CD4-positive, alpha-beta T cell treated with Interferon alpha-2 for 1 hour (primary cell): ENCODE measurements at regions not wholly inside any gene's neighbourhood (a gene's known extent, or its start where the extent isn't known, plus 50 kb on each side); places are given as distances from the start of the nearest gene placed in this dataset.
A peak's percentile ranks its signal among the peaks of the same experiment; 100 is the strongest.
"Not testable (repeated sequence)": the region's sequence is repeated elsewhere in the genome, so short reads cannot be mapped to it uniquely, and the experiment has no call there.

Source experiments
- DNase-seq, 2 donors: peaks; one replicate each; pipeline ENCODE4 v3.0.0-alpha.2; 2020 to 2022

DNA sequence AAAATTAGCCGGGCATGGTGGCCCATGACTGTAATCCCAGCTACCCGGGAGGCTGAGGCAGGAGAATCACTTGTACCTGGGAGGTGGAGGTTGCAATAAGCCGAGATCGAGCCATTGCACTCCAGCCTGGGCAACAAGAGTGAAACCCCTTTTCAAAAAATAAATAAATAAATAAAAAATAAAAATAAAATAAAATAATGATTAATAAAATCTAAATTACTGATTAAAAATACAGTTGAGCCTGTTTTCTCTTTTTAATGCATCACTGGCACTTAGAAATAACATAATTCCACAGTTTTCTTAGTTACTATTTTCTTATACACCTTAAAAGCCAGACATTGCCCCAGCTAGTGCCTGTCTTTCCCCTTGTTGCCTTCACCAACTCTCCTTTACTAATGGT is 922.8 kb upstream of the GJE1 start:
- DNase-seq, result no peak

DNA sequence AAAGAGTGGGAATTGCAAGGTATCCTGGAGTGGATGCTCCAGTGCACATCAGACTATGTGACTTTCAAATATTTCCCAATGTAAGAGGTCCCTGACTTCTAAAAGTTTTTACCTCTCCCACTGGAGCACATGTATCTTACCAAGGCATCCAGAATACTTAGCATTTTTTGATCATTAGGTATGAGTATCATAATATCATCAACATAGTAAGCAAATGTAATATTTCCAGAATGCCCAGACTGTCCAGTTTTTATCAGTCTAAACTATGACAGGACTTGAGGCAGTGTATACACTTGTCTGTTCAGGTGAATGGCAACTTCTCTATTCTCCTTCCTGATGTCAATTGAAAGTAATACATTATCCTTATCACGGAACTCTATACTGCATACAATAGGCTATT is 924.6 kb upstream of the GJE1 start:
- DNase-seq, result no peak

DNA sequence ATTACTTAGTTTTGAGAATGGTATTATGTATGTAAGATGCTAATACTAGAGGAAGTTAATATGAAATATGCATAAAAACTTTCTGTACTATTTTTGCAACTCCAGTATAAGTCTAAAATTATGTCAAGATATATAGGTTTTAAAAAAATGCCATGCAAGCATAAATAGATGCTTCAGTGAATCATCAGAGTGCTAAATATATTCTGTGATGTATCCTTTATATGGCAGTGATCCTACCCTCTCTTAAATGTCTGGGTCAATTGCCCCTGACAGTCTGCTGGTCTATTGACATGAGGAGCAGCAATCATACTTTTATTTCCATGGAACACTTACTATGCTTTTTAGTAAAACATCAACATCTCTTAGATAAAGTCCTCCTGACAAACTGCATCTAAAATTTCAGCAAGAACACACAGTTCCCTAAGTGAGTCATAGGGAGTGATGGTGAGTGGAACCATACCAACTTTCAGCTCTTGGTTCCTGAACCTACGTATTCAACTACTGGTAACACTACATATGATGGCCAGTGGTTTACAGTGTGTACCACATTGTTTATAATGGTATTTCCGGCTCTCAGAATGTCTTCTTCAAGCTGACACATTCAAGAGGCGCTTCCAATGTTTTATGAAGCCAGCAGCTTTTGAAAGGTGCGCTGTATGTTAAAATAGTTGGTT is 928.7 kb upstream of the GJE1 start:
- no peak for DNase-seq

DNA sequence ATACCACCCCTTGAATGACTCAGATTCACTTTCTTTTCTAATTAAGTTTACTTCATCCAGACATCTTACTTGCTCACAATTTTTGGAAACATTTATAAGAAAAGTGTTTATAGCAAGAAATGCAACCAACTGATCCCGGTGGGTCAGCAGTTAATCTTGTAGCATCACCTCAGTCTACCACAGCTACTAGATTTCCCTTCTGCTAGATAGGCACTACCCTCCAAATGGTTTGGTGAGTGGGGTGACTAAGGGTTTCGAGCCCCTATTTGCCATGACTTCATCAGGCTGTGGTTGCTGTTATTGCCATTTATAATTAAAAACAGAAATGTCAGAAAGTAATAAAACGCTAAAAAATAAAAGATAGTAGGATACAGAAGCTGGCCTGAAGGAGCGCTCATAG is 930.1 kb upstream of the GJE1 start:
- no peak for DNase-seq

DNA sequence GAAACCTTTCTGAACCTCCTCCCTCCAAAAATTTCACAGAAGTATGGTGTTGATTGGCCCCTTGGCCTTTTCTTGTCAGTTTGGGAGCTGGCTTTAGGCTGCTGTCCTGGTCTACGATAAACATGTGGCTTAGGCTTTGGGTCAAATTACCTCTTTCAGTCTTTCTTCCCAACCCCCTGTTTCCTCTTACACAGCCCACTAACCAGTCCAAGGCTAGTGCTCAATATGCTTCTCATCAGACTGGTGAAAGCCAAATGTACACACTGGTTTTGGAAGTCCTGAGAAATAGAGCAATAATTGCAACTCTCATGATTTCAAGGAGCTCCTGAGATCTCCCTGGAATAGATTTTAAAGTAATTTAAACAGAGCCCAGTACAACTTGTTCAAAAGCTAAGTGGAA is 933.7 kb upstream of the GJE1 start:
- DNase-seq, result no peak

DNA sequence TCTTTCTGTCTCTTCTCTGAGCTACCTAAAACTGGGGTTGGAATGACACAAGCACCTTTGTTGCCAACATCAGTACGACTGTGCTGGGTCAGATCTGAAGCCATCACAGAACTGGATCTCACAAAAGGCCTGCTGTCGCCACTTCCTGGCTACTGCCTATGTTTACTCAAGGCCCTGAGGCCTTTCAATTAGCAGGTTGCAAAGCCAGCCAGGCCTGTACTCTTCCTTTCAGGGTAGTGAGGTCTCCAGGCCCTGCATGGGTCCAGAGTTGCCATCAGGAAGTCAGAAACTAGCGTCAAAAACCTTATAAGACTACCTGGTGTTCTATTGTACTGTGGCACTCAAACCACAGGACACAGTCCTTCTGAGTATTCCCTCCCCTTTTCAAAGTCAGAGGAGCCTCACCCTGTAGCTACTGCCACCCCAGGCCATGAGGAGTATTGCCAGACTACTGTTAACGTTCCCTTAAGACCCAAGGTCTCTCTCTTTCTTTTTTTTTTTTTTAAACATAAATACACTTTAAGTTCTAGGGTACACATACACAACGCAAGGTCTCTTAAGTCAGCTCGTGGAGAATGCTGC is 937.4 kb upstream of the GJE1 start:
- DNase-seq, result no peak

DNA sequence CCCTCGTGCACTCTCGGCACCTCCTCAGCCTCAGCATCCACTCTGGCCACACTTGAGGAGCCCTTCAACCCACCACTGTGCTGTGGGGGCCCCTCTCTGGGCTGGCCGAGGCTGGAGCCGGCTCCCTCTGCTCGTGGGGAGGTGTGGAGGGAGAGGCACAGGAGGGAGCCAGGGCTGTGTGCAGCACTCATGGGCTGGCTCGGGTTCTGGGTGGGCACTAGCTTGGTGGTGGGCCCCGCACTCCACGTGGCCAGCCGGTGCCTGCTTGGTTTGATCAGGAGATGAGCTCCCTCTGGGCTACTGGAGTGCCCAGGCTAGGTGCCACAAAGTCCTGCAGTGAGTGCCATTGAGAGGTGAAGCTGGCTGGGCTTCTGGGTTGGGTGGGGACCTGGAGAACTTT is 949.4 kb upstream of the GJE1 start:
- DNase-seq, result no peak

DNA sequence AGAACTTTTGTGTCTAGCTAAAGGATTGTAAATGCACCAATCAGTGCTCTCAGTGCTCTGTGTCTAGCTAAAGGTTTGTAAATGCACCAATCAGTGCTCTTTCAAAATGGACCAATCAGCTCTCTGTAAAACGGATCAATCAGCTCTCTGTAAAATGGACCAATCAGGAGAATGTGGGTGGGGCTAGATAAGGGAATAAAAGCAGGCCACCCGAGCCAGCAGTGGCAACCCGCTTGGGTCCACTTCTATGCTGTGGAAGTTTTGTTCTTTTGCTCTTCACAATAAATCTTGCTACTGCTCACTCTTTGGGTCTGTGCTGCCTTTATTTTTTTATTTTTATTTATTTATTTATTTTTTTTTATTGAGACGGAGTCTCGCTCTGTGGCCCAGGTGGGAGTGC is 957.3 kb upstream of the GJE1 start:
- not testable (repeated sequence) for DNase-seq

DNA sequence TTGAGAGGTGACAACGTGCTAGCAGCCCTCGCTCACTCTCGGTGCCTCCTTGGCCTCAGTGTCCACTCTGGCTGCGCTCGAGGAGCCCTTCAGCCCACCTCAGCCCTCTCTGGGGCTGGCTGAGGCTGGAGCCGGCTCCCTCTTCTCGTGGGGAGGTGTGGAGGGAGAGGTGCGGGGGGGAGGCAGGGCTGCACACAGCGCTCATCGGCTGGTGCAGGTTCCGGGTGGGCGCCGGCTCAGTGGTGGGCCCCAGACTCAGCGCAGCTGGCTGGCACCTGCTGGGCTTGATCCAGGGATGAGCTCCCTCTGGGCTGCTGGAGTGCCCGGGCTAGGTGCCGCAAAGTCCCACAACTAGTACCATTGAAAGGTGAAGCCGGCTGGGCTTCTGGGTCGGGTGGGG is 957.8 kb upstream of the GJE1 start:
- no peak for DNase-seq

DNA sequence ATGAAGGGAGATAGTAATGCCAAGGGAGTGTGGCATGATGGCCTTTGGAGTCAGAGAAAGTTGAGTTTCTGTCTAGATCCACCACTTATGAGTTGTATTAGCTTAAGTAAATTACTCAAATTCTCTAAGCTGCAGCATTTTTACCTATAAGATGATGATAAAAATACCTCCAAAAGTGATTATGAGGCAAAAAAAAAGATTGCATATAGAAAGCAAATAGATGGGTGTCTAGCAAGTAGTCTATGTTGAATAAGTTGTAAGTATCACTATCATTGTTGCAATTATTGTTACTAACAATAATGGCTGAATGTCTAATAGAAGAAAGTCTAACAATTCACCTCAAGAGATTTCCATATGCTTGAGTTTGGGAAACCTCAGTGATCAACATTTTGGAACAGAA is 959.2 kb upstream of the GJE1 start:
- DNase-seq, result no peak

DNA sequence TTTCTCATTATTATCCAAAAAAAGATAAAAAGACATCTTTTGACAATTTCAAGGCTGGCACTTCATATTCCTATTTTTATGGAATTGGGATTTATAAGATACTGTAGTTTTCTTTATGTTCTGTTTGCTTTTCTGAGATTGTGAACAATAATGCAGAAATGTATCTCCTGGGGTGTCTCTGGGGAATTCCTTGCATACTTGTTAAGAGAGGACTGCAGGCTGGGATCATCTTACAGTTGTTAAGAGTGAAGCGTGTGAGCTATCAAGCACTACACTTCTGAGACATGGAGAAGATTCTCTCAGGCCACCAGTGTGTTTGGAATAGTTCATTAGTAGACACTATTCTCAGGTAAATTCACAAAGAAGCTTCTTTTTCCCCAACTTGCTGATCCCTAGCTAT is 963.3 kb upstream of the GJE1 start:
- no peak for DNase-seq

DNA sequence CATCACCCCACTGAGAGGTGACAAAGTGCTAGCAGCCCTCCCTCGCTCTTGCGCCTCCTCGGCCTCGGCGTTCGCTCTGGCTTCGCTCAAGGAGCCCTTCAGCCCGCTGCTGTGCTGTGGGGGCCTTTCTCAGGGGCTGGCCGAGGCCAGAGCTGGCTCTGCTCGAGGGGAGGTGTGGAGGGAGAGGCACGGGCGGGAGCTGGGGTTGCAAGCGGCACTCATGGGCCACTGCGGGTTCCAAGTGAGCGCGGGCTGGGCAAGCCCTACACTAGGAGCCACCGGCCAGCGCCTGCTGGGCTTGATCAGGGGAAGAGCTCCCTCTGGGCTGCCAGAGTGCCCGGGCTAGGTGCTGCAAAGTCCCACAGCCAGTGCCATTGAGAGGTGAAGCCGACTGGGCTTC is 964.8 kb upstream of the GJE1 start:
- DNase-seq, result no peak

DNA sequence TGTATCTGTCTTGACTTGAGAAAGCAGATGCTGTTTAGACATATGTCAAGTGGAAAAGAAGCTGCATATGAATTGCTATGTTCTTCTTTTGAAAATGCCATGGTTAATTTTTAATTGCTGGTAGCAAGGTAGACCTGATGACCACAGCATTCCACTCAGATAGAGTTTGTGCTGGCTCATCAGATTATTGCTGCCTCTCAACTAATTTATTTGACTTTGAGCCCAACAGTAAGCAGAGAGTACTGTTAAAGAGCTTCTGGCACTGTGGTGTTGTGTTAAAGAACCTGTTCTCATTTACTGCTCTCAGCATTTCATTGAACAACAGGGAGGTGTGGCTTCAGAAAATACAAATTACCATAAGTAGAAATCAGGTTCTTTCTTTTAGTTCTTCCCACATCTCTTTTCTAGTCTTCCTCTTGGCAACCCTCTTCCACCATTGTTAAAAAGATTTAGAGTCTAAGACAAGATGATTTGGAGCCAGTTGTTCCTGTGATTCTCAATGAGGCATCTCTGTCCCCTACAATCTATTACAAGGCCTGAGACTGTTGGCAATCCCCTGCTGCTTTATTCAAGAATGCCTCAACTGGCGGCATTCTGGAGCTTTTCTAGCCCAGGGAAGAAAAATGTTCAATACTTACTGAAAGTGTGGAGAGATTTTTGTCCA is 967.6 kb upstream of the GJE1 start:
- no peak for DNase-seq

DNA sequence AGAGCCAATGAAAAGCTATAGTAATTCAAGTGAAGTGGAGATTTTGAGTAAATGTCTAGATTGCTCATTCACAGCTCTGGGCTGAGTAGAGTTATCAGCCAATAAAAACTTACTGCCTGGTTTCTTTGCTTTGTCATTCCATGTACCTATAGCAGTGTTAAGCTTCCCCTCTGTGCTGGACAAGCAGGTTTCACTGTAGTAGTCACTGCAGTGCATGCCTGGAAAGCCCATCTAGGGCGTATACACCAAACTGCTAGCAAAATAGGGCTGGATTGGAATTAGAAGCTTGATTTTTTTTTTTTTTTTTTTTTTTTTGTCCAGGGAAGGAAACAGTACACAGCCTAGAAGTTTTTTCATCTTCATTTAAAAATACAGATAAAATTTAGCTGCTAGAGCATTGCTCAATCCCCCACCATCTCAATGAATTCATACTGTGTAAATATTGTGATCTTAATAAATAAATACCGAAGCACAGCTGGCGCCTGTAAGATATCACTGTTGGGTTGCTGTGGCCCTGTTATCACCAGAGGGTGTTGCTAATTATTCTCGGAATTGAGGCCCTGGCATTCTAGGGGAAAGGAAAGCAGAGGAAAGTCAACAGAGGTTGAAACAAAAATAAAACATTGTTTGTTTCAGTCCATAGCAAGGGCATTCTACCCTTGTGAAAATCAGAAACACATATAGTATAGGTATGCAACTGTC is 968.5 kb upstream of the GJE1 start:
- no peak for DNase-seq

DNA sequence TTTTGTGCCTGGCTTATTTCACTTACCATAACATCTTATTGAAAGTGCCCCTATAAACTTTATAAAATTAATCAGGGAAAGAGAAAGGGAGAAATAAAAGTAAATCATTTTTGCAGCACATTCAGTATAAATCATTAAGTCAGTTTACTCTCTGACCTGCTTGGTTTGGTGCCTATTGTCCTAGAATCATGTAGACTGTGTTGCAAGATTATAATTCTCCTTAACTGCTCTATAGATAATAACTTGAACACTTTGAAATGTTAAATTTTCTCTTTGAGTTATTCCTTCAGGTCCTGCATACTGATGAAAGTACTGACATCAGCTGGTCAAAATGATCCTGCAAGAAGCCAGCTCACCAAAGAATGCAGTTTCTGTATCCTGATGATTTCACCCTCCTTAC is 969.6 kb upstream of the GJE1 start:
- DNase-seq, result no peak

DNA sequence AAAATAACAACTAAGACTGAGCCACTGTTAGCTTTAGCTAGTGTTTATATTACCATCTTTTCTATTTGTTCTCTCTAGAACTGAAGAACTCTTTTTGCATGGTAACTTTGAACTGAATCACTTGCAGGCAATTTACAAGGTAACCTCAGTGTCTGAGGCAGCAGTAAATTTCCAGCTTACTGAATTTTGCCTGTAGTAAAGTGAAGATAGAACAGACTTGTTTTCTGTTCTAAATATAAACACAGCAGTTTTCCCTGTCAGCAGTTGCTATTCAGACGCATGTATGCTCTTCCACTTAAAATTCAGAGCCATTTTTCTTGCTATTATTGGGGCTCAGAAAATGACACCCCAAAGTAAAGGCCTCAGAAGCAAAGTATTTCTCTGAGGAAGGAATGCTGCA is 974.0 kb upstream of the GJE1 start:
- no peak for DNase-seq

DNA sequence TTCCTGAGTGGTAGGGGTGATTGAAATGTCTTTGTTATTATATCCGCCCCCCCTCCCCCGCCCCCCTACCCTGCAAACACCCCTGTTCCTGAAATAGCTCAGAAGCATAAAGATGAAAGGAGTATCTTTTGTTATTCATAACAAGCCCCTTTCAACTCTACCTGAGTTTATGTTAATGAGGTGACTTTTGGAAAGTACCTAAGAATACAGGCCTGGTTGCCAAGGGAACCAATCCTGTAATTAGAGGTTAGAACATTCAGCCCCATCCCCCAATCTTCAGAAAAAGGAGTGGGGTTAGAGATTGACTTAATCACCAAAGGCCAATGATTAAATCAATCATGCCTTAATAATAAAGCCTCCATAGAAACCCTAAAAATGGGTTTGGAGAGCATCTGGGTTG is 979.2 kb upstream of the GJE1 start:
- DNase-seq, result peak; percentile 3 to 59

DNA sequence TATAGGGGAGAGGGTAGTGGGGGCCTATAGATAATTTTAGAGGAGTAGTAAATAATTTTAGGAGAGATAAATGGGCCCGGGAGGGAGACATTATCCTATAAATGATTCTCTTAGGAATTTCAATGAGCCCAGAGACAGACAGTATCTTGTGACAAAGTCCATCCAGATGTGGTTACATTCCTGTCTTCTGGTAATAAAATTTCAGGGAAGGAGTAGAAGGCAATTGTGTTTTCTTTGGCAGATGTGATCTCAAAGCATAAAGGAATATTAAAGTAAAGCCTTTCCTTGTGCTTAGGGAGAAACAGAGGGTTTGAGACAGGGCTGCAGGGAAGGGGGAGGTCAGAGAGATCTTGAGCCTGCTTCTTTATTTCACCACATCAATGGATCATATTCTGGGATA is 979.8 kb upstream of the GJE1 start:
- DNase-seq, result no peak

DNA sequence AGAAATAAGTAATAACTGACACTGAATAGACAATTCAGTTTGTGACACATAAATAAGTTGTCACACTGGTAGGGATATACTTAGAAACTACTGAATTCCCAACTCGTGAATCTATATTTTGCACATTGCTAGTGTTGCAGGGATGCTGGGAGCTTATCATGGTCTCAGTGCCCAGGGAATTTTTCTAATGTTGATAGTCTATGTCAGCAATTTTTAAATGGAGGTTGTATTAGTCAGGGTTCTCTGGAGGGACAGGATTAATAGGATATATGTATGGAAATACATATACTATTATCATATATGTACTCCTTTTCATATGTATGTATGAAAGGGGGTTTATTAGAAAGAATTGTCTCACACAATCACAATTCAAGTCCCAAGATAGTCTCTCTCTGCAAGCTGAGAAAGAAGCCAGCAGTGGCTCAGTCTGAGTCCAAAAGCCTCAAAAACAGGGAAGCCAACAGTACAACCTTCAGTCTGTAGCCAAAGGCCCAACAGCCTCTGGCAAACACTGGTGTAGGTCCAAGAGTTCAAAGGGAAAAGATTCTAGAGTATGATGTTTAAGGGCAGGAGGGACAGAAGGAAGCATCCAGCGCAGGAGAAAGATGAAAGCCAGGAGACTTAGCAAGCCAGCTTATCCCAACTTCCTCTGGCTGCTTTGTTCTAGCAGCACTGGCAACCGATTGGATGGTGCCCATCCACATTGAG is 980.9 kb upstream of the GJE1 start:
- no peak for DNase-seq

DNA sequence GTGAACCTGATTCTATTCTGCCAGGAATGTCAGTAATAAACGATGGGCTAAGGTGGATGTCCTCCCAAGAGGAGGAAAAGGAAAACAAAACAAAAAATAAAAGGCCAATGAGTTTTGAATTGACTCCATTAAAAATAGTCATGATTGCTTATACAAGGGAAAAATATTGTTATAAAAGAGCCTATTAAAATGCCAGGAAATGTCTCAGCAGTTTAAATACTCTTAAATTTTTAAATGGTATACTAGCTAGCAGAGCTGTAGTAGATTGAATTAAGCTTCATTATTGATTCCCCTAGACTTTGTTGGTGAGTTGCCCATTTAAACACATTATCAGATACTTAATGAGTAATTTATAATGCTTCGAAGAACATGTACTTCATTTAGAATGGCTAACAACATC is 990.9 kb upstream of the GJE1 start:
- no peak for DNase-seq

DNA sequence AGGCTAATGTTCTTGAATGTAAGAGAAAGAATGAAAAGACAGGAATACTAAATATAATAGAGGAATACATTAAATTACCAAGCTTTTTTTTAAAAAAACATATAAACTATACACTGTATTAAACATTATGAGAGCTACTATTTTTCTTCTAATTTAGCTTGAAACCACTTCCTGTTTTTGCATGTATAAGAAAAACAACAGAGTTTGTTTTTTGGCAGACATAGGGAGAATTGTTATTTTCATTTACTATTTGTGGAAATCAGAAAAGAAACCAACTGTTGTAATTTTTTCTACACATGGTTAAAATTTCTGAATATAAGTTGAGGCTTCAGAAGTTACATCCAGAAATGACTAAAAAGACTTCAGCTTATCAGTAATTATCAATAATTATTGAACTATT is 991.8 kb upstream of the GJE1 start:
- no peak for DNase-seq

DNA sequence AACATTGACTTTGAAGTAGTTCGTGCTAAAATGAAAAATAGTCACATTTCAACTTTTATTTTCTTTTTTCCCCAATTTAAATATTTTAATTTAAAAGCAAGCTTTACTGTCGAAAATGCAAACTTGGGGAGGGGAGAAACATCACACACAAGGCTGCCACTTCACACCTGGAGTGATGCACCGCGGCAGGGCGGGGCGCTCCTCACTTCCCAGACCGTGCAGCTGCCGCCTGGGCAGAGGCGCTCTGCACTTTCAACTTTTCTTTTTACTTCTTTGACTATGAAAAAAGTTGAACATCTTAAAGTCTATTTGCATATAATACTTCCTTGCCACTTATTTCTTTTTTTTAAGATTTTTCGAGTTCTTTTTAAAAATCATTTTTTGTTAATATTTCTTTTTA is 993.3 kb upstream of the GJE1 start:
- no peak for DNase-seq

DNA sequence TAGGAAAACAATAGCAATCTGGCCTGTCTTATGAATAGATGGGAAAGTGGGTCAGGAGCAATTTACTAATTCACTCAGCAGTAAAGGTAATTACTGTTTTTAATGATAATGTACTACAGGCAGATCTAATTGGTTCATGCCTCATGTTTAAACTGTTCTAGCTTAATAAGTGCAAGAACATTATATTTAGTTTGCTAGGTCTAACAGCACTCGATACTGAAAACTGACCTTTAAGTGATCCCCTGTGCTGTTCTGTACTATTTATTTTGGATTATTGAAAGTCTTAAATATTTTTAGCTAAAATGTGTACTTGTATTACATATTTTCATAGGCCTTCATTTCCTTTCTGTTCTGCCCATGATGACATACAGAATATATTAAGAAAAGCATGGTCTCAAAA is 998.0 kb upstream of the GJE1 start:
- DNase-seq, result no peak

DNA sequence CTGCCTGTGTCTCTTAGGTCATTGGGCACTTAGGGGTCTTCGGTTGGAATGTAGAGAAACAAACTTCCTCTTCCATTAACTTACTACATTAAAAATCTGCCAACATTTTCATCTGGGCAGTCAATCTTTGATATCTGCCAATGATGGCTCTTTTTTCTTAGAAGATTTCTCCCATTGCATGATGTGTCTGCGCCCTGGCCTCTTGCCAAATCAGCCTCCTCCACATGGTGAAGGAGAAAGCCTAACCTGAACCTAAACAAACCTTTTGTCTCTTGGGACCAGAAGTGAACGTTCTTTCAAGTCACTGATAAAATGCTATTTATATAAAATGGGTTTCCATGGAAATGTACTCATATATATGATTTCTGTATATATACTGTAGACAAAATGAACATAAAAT is 998.9 kb upstream of the GJE1 start:
- DNase-seq, result no peak
